ENCODE measurements at regions not wholly inside any gene's neighbourhood (a gene's known extent, or its start where the extent isn't known, plus 50 kb on each side); places are given as distances from the start of the nearest gene placed in this dataset.

DNA sequence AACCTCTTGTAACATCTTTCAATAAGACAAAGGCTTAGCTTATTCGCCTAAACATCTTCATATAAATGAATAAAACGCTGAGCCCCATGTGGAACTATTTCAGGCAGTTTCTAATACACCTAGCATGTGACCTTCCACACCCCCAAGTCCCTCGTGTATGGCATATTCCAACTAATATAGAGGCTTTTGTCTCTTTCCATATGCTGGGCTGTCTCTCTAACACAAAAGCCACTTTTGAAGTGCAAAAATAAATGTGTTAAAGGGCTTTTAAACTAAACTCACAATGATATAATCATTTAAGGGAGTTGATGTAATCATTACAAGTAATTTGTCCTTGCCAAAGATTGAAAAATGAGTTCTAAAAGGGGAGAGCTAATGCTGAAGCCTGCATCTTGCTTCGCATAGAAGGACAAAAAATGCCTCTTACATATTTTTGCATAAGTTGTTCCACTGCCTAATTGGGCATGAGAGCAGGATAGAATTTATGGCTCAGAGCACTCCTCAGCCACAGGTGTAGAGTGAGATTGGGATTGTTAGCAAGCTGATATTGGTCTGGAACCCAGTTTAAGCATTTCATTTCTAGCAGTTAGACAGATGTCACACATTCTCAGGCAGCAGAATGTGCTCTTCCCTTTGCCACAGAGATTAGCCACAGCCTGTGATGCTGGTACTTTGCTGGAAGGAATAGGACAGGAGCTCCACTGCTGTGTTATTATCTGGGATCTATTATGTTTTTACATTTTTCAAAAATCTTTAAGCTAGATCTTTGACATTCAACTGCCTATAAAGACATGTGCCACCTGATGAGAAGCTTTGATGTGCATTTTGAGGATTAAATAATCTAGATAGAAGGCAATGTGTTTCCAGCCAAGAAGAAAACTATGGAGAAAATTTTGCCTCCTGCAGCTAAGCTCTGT lies 1044.4 kb downstream of the ADGRL2 start:
- DNase-seq = no peak

DNA sequence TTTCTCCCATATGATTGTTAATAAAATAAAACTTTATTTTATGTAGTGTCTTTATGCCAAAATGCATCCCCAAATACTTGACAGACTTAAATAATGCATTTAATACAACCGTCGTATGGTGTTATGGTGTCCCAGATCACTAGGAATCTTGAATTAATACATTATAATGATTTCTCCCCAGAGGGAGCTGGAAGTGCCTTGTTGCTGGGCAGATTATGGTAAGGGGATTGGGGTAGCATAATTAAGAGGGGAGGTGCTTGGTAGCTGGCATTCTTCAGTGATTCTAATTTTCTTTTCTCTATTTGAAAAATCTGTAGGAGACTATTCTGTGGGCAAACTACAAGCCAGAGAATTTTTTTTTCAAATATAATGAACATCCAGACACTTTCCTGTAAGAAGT lies 1043.7 kb downstream of the ADGRL2 start:
- DNase-seq = no peak

DNA sequence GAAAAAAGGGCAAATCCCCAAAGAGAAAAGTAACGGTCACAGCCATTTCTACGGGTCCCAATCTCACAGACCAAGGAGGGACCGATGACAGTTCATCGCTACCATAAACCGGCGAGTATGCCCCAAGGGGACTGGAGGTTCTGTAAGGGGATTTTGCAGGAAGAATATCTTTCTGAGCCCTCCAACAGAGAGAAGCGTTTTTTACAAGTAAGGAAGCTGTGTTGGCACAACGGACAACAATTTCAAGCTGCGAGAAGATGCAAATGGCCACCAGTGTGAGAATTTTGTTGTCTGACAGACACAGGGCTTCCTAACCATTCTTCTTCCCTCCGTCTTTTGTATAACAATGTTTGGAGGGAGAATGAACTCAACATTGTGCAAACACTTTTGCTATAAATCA lies 1043.1 kb downstream of the ADGRL2 start:
- DNase-seq = no peak

DNA sequence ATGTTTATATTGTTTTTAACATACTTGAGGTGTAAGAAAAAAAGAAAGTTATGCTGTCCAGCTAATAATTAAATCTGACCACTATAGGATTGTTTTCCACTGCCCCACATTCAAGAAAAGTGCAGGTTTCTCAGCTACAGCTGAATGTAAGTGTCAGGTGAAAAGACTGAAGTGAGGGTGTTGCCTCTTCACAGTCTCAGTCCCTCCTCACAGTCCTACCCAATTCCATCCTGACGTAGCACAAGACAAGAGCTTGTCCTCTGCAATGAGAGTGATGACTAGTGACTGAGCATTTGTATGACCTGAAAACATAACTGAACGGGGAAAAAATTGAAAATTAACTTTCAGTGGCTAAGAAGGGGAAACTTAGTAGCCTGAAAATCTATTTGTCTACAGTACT lies 1039.5 kb downstream of the ADGRL2 start:
- DNase-seq = no peak

DNA sequence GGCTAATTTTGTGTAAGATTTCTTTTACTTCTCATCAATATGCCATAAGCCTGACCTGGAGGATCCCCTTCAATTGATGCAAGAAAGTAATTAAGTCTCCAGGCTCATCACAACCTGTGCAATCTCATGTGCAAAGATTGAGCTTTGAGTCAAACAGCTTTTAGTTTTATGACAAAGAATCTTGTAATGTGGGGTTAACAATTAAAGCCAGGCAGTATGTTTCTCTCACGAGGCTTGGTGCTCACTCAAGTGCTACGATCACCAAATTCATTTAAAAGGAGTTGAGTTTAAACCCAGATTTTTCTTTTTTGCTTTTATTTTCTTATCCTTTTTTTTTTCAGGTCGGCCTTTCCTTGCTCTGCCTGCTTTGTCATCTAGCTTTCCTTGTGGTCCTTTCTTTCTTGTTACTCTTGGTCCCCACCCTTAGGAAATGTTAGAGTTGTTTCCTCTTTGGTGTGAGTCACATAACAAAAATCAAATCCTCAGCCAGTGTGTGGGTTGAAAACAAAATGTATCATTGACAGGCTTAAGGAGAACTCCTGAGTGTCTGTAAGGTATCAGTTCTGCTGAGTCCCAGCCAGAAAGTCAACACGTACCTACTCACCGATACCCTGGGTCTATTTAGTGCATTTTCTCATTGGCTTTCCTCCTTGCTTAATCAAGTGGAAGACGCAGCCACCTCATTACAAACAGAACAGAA lies 1037.2 kb downstream of the ADGRL2 start:
- no peak for DNase-seq

DNA sequence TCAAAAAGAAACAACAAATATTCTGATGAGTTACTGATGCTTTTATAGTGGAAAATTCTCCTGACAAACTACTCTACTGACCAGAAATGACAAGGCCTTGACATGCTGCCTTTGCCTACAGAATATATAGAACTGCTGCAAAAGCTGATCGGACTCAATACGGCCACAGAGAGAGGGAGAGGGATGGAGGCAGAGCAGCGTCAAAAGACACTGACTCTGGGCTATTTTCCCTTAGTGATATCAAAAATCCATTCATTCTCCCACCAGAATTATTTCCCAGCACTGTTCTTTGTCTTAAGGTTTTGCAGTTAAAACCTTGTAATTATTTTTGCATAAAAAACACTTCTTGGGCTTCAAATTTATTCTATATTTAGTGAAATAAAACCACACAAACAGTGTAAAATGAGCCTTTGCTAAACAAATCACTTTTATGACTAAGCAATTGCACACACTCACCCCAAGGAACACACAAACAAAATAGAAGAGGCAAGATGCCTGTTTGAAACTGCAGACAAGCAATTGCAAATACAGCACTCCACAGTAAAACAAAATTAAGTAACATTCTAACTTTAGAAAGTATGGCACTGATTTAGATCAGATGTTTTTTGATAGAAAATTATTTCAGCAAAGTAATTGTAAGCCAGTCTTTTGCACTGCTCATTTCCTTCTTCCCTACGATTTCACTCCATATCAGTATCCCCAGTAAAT lies 1036.4 kb downstream of the ADGRL2 start:
- DNase-seq = no peak

DNA sequence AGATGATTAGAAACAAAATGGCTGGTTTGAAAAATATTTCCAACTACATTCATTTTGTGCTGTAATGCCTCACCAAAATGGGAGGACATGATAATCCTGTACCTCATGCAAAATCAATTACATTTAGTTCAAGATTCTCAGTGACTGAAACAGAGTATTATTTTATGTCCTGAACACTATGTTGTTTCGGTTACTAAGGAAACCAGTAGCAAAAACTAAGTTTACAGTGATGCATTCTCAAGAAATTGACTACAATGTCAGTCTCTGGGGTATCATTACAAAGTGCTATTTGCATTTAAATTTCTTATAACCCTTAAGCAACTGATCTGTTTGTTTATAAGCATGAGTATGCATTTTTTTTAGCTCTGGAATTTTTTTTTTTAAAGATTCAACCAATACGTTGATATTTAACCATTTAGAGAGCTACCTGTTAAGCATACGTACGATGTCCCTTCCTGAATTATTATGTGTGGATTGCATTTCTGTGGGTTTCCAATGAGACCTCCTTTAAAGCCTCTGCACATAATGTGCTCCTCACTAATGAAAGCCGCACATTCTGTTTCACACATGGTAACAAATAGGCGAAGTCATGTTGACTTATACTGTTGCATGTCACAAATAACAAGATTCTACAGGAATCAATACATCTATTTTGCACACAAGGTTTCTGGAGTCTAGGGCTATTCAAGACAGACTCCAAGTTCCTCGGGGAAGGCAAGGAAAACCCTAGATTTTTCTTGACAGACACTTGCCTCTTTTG lies 1035.7 kb downstream of the ADGRL2 start:
- DNase-seq = no peak

DNA sequence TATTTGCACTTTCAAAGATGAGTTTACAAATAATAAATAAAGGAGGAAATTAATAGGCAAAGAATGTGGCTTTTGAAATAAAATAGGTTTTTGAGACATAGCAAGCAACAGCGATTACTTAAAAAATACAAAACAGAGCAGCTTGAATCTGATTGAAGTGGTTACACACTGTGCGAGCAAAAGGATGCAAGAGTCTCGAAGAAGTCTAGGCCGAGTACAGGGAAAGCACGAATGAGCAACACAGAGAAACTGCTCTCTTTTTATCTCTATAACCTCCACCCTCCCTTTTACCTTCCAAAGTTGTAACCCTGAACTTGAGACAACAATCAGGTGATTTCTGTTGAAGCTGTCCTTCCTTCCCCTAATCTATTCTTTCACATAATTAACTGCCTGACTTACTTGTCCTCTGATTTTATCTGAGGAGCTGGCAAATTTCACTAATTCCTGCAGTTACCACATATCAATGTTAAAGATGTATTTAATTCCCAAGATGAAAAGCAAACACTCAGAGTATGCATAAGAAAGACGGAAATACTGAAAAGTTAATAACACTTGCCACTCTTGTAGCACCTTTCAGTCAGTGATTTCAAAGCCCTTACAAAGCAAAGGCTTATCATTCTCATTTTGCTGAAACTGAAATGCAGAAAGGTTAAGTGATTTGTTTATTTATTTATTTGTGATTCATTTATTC lies 1030.1 kb downstream of the ADGRL2 start:
- no peak for DNase-seq

DNA sequence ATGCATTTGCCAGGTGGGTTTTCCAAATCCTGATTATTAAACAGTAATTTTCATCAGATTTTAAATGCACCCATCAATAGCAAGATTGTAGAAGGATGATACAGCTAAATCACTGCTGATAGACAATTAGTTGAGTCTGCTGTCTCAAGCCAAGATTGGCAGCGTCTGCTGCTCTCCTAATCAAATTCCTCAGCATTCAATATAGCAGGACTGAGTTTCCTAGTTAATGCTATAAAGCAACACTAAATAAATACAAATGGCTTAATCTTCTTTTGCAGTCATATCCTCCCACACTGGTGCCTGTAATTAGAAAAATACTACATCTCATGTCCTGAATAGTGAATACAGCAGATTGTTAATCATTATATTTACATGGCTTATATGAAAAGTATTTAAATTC lies 1028.8 kb downstream of the ADGRL2 start:
- peak in 1 of 56 donors; percentile 3 for DNase-seq

DNA sequence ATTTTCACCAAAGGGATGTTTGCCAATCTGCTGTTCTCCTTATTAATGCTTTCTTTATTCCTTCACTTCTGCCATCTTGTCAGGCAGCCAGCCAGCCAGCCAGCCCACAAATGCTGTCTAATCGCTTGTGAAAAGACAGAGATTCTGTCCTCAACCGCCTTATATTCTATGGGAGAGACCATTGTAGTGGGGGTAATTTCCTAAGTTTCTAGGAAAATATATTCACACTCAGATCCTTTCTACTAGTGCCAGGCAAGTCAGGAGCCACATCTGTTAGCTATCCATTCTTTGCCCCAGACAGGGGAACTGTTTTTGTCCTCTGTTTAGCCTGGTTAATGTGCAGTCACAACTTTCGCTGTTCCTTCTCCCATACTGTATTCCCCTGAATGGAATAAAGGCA lies 1023.1 kb downstream of the ADGRL2 start:
- DNase-seq = no peak

DNA sequence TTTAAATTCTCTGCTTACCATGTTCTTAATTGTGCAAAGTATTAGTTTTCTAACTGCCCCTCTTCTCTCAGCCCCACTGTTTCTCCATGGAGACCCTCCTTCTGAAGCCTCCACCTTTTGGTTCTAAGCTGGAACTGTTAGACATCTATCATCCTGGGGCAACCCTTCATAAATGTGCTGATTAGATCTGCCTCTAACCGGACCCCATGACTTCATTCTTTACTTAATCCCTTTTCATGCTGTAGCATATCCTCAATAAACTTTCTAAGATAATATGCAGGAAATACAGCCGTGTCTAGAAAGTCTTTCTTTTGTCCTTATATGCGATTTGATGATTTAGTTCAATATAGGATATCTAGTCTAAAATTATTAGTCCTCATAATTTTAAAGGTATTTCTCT lies 1020.1 kb downstream of the ADGRL2 start:
- DNase-seq = no peak

DNA sequence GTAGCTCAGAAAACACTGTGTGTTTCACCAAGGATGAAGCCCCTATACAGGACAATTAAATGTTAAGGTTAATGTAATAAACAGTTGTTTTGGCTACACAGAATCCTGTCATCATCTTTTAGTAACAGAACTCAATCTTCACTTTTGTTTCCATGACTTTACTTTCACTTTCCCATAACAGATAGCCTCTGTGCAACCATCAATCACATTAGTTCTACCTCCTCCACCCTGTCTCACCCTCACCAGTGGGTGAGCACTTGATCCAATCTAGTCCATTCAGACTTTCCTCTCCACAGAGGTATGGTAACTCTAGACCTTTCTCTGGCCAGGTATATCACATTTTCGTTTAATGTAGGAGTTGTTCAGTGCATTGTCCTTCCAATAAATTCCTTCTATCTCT lies 1018.5 kb downstream of the ADGRL2 start:
- DNase-seq = no peak

DNA sequence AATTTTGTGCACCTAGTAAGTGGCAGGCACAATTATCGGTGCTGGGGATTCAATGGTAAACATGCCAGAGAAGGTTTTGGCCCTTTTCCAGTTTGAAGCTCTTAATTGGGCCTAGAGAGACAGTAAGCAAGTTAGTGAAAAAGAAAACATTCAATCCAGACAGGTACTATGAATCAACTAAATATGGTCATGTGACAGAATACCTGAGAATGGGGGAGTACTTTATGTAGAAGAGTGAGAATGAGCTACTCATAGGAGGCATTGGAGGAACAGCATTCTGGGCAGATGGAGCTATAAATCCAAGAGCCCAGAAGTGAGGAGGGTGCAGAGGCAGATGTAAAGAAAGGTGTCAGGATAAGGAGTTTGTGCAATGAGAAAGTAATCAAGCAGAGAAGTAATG lies 1017.9 kb downstream of the ADGRL2 start:
- no peak for DNase-seq

DNA sequence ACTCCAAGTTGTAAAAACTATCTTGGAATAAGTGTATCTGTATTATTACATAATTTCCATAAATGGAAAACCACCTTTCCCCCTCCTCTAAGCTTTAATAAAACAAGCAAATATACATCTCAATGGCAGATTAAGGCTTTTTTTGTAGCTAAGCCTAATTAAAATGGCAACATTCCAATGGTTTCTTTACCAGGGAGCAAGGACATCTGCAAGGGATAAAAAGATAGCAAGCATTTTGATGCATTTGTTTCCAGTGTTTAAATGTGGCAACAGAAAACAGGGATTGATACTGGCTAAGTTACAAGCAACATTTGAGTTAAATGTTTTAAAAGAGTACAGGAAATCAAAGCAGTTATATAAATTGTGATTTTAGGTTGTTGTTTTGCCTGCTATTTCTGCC lies 1012.7 kb downstream of the ADGRL2 start:
- DNase-seq = no peak

DNA sequence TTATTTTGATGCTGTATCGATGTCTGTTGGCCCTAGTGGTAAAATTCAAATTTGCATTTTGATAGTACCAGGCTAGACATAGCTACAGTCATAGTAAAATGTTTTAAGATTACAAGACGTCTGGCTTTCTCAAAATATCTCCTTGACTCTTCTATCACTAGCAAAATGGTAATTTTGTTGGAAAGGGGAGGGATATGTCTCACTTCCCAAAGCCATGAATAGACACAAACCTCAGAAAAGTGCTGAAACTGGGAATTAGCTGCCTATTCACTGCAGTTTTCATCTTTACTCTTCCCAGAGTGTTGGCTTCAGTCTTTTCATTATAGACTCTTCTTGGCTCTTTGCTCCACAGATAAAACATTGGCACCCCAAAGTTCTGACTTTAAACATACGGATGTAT lies 1009.9 kb downstream of the ADGRL2 start:
- DNase-seq = no peak

DNA sequence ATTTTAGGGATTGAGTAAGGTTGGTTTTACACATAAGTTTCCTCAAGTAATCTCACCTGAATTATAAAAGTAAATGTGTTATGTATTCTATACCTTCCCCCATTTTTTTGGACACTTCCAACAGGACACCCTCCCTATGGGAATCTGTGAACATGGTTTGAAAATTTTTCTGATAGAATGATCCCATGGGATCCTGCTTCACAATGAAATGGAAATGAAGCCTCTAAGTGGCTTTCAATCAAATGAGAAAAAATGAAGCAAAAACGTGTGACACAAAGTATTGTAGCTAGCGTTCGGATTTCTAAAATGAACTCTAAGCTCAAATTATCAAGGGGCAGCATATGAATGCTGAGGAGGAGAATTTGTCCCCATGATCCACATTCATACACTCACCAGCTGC lies 1006.8 kb downstream of the ADGRL2 start:
- no peak for DNase-seq

DNA sequence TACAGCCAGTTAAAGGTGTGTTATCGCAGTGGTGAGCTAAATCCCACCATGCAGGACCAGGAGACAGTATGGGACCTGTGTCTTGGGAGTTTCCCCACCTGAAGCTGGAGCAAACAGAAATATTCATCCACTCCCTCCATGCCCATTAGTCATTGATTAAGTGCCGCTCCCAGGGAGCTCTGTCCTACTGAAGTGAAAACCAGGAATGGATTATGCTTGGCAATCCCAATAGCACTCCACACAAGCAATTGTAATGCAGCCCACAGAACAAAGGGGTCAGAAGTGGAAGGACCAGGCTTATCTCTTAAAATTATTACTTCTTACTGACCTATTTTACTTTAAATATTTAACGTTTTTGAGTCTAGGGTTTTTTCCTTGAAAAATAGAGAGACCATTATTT lies 1005.4 kb downstream of the ADGRL2 start:
- no peak for DNase-seq

DNA sequence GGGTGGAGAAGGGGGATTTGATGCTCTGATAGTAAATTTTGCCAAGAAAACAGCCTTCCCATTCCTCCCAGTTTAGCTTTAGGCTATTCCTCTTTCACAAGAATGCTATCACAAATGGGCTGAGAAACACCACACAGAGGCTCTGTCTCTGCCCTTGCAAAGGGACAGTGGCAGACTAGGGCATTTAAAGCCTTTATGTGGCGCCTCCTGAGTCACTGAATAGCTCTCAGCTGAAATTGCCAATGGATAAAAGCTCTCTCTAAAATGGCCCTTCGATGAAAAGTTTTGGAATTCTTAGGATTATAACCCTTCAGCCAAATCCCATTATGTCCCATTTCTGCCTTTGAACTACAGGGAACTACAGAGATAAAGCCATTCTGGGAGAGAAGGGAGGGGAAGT lies 1000.4 kb downstream of the ADGRL2 start:
- no peak for DNase-seq

DNA sequence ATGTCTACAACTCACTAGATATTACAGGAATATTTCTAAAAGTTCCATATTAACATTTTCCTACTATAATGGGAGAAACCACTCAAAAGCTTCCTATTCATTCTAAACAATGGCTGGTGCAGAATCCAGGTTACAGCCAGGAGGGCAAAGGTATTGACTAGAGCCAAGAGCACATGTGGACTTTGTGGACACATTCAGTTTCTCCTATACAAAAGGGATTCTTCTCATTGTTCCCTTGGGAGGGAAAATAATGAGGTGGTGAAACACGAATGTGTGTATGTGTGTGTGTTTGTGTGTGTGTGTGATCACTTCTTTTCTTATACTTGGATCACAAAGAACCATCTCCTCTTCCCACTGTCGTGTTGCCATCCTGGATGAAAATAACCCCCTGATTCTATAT lies 1000.0 kb downstream of the ADGRL2 start:
- DNase-seq = no peak

DNA sequence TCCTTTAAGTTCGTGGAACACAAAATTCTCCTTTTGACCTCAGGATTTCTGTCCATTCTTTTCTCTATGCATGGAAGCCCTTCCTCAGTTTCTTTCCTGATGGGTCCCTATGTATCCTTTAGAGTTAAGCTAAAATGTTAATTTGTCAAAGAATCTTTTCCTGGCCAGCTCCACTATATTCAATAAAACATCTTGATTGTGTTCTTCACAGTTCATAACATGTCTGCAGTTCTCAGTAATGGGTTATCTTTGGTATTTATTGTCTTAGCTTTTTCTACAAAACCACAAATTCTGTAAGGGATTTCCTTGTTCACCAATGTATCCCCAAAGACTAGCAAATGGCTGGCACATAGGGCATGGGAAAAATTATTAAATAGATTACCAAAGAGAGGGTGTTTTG lies 998.5 kb downstream of the ADGRL2 start:
- no peak for DNase-seq

Data from amygdala (tissue), 56 donors.